Occipital lobe (tissue), 1 donor: ENCODE measurements at regions not wholly inside any gene's neighbourhood (a gene's known extent, or its start where the extent isn't known, plus 50 kb on each side); places are given as distances from the start of the nearest gene placed in this dataset.

ENCODE experiments used
- DNase-seq: peaks from one replicate; lab custom pipeline; 2025; lab: John Stamatoyannopoulos, UW

DNA sequence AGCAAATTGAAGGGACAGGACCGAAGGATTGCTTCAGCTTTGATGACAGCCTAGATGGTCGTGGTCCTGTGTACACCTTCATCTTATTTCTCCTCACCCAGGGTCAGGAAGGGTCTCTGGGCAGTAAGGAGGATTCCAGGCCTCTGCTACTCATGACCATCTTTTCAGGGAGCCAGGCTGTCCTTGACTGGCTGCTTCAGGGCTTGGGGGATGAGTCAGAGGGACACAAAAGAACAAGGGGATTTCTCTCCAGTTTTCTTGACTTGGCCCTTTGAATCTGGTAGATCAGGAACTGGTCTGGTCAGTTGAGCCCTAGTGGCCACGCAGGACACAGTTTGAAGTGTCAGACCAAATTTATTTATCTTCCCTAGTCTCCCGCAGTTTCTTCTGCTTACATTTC, 402.1 kb upstream of the CHD6 start:
- DNase-seq: no peak

DNA sequence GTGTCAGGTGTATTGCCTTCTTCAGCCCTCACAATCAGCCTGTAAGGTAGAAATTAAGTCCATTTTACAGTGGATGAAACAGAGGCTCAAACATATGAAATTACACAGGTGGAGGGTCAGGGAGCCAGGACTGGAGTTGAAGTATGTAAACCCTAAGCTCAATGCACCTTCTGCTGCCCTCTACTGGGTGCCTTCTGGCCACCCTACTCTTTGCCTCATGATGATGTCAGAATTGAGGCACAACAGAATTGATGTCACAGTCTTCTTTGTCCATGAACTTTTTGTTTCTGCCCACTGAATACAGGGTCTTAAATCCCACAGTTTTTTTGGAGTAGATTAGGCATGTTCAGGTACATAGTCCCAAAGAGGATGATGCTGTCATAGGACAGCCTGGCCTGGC, 400.8 kb upstream of the CHD6 start:
- DNase-seq: no peak

DNA sequence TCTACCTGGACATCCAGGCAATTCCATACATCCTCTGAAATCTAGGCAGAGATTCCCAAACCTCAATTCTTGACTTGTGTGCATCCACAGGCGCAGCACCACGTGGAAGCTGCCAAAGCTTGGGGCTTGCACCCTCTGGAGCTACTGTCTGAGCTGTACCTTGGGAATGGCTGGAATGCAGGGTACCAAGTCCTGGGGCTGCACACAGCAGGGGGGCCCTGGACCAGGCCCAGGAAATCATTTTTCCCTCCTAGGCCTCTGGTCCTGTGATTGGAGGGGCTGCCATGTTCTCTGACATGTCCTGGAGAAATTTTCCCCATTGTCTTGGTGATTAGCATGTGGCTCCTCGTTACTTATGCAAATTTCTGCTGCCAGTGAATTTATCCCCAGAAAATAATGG, 391.9 kb upstream of the CHD6 start:
- no peak for DNase-seq

DNA sequence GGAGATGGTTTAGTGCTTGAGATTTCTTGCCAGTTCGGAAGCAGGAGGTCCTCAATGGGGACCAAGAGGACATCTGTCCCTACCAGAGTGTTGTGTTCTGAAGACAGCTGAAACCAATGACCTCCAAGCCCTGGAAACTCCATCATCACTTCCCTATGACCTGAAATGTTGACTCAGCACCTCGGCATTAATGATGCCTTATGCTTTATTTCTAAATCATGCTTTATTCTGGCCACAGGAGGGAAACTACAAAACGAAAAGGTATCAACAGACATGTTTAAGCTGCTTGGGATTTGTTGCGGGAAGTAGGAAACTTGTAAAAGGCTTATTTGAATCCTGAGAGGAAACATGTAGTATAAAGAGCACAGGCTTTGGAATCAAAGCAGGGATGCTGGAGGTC, 389.1 kb upstream of the CHD6 start:
- DNase-seq: no peak

DNA sequence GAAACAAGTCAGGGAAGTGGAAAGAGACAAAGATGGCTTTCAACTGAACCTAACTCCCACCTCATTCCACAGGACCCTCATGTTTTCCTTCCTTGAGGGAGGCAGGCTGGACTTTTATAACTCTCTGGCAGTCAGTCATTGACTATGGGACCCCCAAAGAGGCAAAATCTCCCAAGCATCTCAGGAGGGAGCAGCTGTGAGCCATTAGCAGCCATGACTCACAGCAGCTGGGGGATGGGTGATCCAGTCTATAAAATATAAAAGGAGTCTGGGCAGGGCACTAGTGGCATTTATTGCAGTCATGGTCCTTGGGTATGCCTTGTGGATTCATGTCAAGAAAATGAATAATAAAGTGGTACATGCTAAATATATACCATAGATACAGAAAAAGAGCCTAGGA, 387.0 kb upstream of the CHD6 start:
- DNase-seq: no peak

DNA sequence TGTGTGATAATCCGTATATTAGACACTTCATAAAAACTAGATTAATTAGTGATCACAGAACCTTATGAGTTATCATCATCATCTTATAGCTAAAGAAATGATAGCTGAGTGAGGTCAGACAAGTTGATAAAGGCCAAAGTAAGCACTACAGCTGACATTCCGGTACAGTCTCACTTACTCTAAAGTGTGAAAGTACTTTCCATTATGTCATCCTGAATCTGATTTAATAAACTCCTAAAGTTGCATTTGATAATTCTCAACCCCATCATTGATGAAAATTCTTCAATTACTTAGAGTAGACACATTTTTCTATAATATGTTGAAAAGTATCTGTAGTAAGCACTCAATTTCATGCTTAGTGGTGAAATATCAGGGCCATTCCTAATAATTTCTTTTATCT, 385.2 kb upstream of the CHD6 start:
- DNase-seq: no peak

DNA sequence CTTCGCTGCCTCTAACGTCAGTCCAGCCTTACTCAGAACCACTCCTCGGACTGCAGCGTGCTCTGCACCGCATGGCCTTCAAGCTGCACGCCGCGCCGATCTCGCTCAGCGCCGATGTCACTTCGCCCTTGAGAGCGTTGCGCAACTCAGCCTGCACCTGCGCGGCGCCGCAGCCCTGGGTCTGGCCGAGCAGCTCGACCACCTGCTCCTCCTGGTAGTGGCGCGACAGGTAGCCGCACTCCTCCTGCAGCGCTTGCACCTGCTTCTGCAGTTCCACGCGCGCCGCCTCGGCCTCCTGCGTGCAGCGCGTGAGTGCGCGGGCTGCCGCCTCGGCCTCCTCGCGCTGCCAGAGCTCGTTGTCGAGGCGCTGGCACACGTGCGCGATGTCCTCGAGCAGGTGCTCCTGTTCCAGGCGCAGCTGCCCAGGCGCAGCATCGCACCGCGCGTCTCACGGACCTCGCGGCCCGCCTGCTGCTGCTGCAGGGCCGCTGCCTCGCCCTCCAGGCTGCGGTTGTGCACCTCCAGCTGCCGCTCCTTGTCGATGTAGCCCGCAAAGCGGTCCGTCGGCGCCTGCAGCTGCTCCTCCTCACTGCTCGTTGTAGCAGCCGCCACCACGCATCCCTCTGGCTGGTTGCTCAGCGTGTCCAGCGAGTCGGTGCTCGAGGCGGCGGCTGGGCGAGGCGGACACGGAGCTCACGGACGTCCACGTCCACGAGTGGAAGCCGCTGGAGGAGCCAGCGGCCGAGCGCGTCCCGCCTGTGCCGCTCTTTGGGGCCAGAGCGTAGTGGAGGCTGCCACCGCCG, 380.6 kb upstream of the CHD6 start:
- no peak for DNase-seq

DNA sequence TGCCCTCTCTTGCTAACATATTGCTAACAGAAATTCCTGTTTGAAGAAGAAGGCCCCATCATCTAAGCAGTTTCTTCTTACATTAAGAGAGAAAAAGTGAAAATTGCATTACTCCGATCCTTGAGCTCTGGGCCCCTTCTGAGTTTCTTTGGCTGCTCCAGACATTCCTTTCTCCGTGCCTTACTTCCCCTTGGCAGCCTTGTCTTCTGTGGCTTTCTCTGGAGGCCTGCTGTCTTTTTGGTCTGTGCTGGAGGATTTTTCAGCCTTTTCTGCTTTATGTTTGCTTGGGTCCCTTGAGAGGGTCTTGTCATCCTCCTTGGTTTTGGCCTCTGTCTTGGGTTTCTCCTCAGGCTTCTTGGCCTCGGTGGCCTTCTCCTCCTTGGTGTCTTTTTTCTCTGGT, 378.8 kb upstream of the CHD6 start:
- DNase-seq: no peak

DNA sequence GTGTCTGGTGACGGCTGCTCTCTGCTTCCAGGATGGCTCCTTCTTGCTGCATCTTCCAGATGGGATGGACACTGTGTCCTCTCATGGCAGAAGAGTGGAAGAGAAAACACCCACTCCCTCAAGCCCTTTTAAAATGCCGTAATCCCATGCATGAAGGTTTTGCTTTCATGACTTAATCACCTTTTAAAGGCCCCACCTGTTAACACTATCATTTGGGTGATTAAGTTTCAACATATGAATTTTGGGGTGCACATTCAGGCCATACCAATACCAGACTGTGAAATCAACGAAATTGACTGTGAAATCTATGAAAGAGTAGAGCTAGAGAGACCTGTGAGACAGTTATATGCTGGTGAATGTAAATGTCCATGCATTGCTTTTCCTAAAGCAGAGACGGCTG, 374.3 kb upstream of the CHD6 start:
- DNase-seq: no peak

DNA sequence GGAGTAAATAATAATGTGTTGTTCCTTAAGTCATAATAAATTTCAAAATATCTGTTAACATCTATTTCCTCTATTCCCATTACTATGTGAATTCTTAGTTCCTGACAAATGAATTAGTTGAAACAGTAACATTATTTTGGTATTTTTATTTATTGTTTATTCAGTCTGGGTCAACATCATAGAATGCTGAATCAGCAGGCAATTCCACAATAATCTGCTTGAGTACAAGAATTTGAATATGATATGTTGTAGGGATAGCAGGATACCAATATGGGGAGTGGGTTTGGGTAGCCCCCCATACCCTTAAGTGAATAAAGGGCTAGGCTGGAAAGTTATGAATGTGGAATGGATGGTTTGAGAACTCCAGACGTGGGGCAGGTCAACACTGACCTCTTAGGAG, 373.2 kb upstream of the CHD6 start:
- no peak for DNase-seq

DNA sequence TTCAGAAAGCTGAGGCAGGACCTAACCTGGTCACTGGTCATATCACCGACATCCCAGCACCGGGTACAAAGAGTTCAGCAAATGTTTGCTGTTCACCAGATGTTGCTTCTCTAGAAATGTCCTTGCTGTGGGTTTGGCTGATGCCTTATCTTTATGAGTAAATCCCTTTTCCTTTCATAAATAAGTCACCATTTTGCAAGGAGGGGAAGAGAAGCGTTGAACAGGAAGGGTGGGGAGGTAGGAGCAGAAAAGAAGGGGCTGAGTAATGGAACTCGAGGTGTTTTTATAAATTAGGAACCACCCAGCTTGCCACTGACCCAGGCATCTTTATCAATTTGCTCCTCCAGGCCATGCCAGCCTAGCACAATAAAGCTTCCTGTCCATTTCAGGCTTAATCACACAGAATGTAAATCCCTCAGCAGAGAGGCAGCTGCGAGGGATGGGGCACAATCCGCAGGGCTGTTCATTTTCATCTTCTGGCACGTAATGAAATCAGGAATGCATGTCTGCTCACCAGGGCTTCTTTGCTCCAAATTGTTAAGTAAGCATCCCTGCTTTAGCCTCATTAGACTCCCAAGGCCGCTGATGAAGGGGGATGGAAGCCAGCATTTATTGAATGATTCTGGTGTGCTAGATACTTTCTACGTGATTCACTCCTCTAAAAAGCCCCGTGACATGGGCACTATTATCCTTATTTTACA, 371.9 kb upstream of the CHD6 start:
- DNase-seq: no peak

DNA sequence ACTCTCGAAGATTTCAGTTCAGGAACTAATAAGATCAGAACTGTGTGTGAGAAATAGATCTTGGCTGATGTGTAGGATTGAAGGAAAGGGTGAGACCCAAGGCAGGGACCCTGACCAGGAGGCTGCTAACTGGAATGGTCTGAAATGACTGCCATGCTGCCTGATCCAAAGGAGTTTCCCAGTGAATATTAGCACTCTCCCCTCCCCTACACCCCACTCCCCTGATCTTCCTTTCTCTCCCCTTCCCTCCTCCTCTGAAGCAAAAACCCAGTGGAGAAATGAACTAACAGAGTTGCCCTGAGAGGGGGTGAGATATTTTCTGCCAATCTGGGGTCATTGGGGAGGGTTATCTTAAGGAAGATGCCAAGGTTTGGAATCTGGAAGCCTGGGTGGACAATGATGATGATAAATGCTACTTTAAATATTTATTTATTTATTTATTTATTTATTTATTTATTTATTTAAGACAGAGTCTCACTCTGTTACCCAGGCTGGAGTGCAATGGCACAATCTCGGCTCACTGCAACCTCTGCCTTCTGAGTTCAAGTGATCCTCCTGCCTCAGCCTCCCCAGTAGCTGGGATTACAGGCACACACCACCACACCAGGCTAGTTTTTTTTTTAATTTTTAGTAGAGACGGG, 371.0 kb upstream of the CHD6 start:
- no peak for DNase-seq

DNA sequence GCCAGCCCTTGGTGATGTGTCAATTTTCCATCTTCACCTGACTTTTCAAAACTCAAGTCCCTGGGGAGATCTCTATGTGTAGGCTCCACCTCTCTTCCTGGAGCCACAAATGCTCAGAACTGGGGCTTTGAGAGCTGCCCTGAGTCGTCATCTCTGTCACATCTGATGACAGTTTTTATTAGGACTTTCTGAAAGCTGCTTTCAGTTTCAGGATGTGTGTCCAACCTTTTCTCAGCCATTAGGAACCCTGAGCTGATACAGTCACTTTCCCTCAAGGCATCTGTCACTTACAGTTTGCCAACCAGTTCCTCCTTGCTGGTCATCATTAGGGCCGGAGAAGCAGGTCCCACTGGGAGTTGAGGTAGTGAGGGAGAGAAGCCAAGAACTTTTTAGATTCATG, 365.9 kb upstream of the CHD6 start:
- DNase-seq: no peak

DNA sequence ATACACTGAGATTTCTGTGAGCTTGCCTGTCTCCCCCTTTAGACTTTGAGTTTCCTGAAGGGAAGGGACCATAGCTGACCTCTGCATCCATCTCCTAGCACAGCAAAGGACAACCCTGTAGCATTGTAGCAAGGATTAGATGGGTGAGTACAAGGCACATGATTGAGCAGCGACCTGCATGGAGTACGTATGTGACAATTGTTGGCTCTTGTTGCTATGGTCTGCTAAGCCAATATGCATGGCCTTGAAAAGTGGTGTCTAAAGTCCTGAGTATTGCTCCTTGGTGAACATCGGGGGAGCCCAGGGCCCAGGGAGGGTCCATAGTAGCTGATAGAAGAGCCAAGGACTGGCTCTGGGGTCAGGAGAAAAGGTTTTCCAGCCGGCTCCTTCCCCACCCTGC, 365.0 kb upstream of the CHD6 start:
- DNase-seq: no peak

DNA sequence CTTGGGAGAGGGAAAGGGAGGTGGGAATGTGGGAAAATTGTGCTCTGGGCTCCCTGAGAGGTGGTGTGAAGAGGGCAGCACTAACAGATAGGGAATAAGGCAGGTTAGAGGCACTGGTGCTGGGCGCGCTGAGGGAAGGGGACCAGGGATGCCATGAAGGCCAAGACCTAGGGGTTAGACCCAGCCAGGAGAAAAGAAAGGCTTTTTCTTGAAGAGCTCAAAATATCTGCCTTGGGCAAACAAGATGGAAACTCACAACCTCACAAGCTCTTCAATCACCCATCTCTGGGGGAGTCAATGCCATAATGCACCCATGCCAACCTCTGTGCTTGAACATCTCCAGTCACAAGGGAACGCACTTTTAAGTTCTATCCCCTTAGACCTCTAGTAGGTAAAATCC, 363.6 kb upstream of the CHD6 start:
- DNase-seq: no peak

DNA sequence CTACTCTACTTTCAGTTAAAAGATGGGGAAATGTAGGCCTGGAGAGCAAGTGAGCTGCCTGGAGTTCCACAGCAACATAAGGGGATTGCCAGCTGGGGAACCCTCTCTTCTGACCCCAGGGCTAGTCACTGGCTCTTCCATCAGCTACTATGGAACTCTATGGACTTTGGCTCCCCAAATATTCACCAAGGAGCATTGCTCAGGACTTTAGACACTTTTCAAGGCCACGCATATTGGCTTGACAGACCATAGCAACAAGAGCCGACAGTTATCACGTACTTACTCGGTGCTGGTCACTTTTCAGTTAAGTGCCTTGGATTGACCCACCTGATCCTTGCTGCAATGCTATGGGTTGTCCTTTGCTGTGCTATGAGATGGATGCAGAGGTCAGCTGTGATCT, 360.7 kb upstream of the CHD6 start:
- DNase-seq: no peak

DNA sequence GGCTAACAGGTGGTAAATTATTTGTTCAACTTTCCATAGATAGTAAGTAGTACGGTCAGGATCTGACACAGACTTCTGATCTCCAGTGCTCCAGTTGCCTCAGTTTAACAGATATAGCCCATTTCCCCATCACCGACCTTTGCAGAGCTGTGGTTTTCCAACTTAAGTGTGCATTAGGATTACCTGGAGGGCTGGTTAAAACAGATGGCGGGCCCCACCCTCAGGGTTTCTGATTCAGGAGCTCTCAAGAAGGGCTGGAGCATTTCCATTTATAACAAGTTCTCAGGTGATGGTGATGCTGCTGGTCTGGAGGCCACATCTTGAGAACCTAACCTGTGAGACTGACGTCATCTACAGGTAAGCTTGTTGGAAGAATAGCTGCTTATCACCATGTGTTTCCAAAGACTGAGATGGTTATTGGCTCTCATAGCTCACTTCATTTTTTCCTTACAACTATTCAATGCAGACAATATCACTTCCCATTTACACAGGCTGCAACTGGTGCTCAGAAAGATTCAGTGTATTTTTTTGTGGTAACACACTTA, 360.1 kb upstream of the CHD6 start:
- no peak for DNase-seq

DNA sequence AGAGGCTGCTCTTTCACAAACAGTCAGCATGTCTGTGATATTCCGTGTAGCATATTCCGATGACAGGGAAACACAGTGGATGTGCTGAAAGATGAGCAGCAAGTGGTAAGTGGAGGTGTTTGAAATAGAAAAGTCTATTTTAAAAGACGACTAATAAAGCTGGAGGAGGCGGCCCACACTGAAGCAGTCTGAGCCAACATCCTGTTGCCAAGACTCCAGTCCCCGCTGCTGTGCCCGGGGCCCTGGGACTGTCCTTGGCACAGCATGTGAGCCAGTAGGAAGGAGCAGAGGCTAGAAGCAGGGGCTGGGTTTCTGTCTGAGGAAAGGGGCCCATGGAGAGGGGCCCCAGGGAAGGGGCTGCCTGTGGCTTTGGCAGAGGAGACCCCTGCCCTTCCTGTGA, 351.5 kb upstream of the CHD6 start:
- DNase-seq: peak; percentile 25

DNA sequence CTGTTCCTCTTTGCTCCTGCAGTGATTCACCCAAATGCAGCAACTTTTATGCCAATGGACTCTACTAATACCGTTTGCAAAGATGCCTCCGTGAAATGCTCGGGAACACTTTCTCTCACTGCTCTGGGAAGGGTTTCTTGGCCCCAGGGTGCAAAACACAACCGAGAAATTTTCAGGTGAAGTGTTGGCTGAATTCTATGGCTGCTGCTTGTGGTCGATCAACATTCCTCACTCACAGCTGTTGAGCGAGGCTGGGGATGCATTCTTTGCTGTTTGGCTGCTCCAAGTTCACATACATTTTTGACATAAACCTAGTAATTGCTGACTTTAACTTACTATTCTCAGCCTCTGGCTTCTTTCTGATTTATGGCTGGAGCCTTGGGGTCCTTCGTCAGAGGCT, 342.0 kb upstream of the CHD6 start:
- no peak for DNase-seq

DNA sequence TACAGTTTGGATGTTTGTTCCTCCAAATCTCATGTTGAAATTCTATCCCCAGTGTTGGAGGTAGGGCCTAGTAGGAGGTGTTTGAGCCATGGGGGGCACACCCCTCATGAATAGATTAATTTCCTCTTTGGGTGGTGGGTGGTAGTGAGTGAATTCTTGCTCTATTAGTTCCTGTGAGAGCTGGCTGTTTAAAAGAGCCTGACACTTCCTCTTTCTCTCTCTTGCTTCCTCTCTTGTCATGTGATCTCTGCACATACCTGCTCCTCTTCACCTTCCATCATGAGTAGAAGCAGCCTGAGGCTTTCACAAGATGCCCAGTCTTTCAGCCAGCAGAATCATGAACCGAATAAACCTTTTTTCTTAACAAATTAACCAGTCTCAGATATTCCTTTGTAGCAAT, 340.2 kb upstream of the CHD6 start:
- no peak for DNase-seq

DNA sequence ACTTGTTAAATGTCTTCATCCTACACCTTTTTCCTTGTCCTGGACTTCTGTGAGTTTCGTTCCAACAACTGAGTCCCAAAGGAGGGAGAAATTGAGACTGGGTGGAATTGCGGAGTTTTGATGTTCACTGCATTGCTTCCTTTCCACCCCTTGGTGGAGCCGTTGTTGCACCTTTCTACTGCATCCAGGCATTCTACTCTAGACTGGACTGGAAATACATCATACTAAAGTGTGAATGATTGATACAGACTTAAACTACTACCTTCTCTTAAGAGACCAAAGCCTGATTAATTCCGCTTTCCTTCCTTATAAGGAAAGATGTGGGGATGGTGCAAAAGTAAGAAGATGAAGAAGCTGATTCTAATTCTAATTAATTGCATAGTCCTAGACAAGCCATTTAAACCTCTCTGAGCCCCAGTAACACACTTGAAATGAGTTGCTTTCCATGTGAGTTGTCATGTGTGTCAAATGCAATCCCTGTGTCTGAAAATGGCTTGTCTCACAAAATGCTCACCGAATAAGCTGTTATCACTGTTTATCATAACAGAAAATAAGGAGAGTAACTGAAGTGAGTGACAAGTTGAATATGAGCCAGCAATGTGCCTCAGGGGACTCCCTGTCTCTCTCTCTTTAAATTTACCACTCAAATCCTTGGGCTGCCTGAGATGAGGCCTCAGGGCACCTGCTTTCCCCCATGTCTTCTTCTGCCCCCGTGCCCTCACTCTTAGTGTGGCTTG, 338.3 kb upstream of the CHD6 start:
- DNase-seq: no peak

DNA sequence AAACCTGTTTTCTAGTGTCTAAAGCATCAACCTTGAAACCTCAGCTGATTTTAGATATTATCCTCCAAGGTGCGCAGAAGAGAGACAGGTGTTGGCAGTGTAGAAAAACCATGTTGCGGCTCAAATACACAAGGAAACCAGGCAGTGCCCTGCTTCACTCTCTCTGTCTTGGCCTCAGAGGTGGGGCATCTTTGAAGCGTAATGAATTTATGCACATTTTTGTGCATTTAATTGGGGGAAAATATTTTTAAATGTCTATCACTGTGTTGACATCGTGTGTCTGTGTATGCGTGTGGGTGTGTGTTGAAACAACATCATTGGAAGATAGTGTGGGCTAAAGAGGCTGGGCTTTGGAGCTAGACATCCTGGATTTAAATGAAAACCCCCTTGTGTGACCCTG, 334.0 kb upstream of the CHD6 start:
- DNase-seq: no peak
